H1 (cell line): ENCODE measurements at regions not wholly inside any gene's neighbourhood (a gene's known extent, or its start where the extent isn't known, plus 50 kb on each side); places are given as distances from the start of the nearest gene placed in this dataset.

Experiments
- CTCF ChIA-PET: fragments of 300-600 bp; sonication (Branson Sonifier 250); formaldehyde crosslinking; loops from one replicate; lab custom pipeline; 2021; ENCODE audit not compliant: partially characterized antibody; lab: Charles Lee
- POLR2A ChIA-PET: fragments of 300-600 bp; sonication (Branson Sonifier 250); formaldehyde crosslinking; loops from one replicate; lab custom pipeline; 2021; ENCODE audit warnings: inconsistent platforms; ENCODE audit not compliant: partially characterized antibody; lab: Charles Lee
- DNase-seq, 2 experiments: peaks; one replicate each; pipeline versions ENCODE4 v3.0.0 to v3.0.0-alpha.2; 2010 to 2022; ENCODE audit warnings: low spot score in 2 of 2, low read depth in 1 of 2, mixed read lengths in 1 of 2
- FAIRE-seq: peaks from 2 replicates; lab custom pipeline; 2011; peaks lifted over from hg19 to GRCh38; lab: Jason Lieb, UNC
- H2AFZ ChIP-seq: 2 replicates; pipeline ENCODE4 v1.8.1; 2012; ENCODE audit warnings: low read length, inconsistent platforms
- H2AK5ac ChIP-seq: 2 replicates; pipeline ENCODE4 v1.6.1; 2013; ENCODE audit warnings: low read depth, low read length
- H2BK120ac ChIP-seq: replicated peaks from 2 replicates; pipeline ENCODE3; 2013; ENCODE audit warnings: low read depth, low read length, inconsistent platforms
- H2BK12ac ChIP-seq: 2 replicates; pipeline ENCODE4 v1.6.1; 2013; ENCODE audit warnings: low read depth, low read length
- H2BK15ac ChIP-seq: 2 replicates; pipeline ENCODE4 v1.6.1; 2013; ENCODE audit warnings: low read length
- H2BK20ac ChIP-seq: 2 replicates; pipeline ENCODE4 v1.6.1; 2013; ENCODE audit warnings: low read length
- H2BK5ac ChIP-seq: 2 replicates; pipeline ENCODE4 v1.6.1; 2013; ENCODE audit warnings: low read depth, low read length
- H3K14ac ChIP-seq: 2 replicates; pipeline ENCODE4 v1.6.1; 2013; ENCODE audit warnings: inconsistent platforms; ENCODE audit not compliant: insufficient read length
- H3K18ac ChIP-seq: 2 replicates; pipeline ENCODE4 v1.6.1; 2013; ENCODE audit warnings: low read length; ENCODE audit errors: extremely low read depth
- H3K23ac ChIP-seq: 2 replicates; pipeline ENCODE4 v1.6.1; 2013; ENCODE audit warnings: inconsistent platforms; ENCODE audit not compliant: insufficient read length
- H3K23me2 ChIP-seq: 2 replicates; pipeline ENCODE4 v1.6.1; 2013; ENCODE audit warnings: low read depth, low read length
- H3K27ac ChIP-seq: 2 replicates; pipeline ENCODE4 v1.6.1; 2011; ENCODE audit warnings: low read depth, low read length, inconsistent platforms
- H3K27me3 ChIP-seq, 4 experiments: replicated peaks in 1 of 4; 1 replicate in 1 of 4; 2 replicates in 3 of 4; pipeline versions ENCODE4 v1.6.1 to v1.8.1; 2011 to 2013; ENCODE audit warnings: low read length in 3 of 4, mild to moderate bottlenecking in 3 of 4, inconsistent platforms in 2 of 4, mixed read lengths in 2 of 4, moderate library complexity in 1 of 4; ENCODE audit not compliant: control insufficient read depth in 3 of 4, insufficient read depth in 3 of 4; ENCODE audit errors: extremely low read depth in 1 of 4
- H3K36me3 ChIP-seq, 4 experiments: 2 replicates each; pipeline versions ENCODE4 v1.6.1 to v1.8.1; 2011 to 2013; ENCODE audit warnings: mild to moderate bottlenecking in 4 of 4, low read length in 3 of 4, moderate library complexity in 2 of 4, control low read depth in 1 of 4, inconsistent platforms in 1 of 4; ENCODE audit not compliant: insufficient read depth in 4 of 4, control insufficient read depth in 2 of 4
- H3K4ac ChIP-seq: replicated peaks from 2 replicates; pipeline ENCODE3; 2013; ENCODE audit warnings: low read length, low read depth, mixed read lengths, inconsistent platforms; ENCODE audit not compliant: insufficient read length
- H3K4me1 ChIP-seq, 4 experiments: replicated peaks in 1 of 4; 1 replicate in 1 of 4; 2 replicates in 3 of 4; pipeline versions ENCODE4 v1.6.1 to v1.8.1; 2011 to 2013; ENCODE audit warnings: low read length in 3 of 4, inconsistent platforms in 2 of 4, mixed read lengths in 1 of 4; ENCODE audit not compliant: insufficient read depth in 4 of 4, control insufficient read depth in 3 of 4
- H3K4me2 ChIP-seq, 2 experiments: 2 replicates each; pipeline versions ENCODE4 v1.6.1 to v1.8.1; 2011 to 2013; ENCODE audit warnings: low read depth in 2 of 2, low read length in 2 of 2, control low read depth in 1 of 2, inconsistent platforms in 1 of 2, mild to moderate bottlenecking in 1 of 2; ENCODE audit not compliant: insufficient read depth in 1 of 2
- H3K4me3 ChIP-seq, 4 experiments: fragments of 200-600, 300-600 bp in 1 of 4; sonication (generic), shearing (Covaris generic), sonication (Bioruptor Twin) in 1 of 4; 2 replicates each; pipeline versions ENCODE4 v1.5.1 to v1.8.1; 2011 to 2016; ENCODE audit warnings: low read length in 4 of 4, low read depth in 3 of 4, control low read depth in 2 of 4, inconsistent platforms in 2 of 4, mild to moderate bottlenecking in 2 of 4, mixed read lengths in 1 of 4, moderate library complexity in 1 of 4; ENCODE audit not compliant: insufficient read depth in 2 of 4; ENCODE audit errors: extremely low read depth in 1 of 4
- H3K56ac ChIP-seq: replicated peaks from 2 replicates; pipeline ENCODE3; 2013; ENCODE audit warnings: low read depth, mild to moderate bottlenecking, mixed read lengths, low read length, inconsistent platforms; ENCODE audit not compliant: insufficient read length
- H3K79me1 ChIP-seq: 2 replicates; pipeline ENCODE4 v1.6.1; 2013; ENCODE audit warnings: low read depth, low read length, control low read depth
- H3K79me2 ChIP-seq, 2 experiments: 2 replicates each; pipeline versions ENCODE4 v1.6.1 to v1.8.1; 2012 to 2013; ENCODE audit warnings: low read length in 2 of 2, mild to moderate bottlenecking in 2 of 2, inconsistent platforms in 1 of 2; ENCODE audit not compliant: insufficient read depth in 2 of 2, control insufficient read depth in 1 of 2
- H3K9ac ChIP-seq, 4 experiments: replicated peaks in 1 of 4; 1 replicate in 1 of 4; 2 replicates in 3 of 4; pipeline versions ENCODE4 v1.6.1 to v1.8.1; 2011 to 2013; ENCODE audit warnings: low read depth in 3 of 4, low read length in 3 of 4, control low read depth in 2 of 4, mild to moderate bottlenecking in 2 of 4, moderate library complexity in 2 of 4, inconsistent platforms in 1 of 4; ENCODE audit errors: extremely low read depth in 1 of 4
- H3K9me3 ChIP-seq, 2 experiments: 2 replicates each; pipeline versions ENCODE4 v1.6.1 to v1.8.1; 2012 to 2013; ENCODE audit warnings: mild to moderate bottlenecking in 2 of 2, moderate library complexity in 2 of 2, control low read depth in 1 of 2, inconsistent platforms in 1 of 2, low read depth in 1 of 2, low read length in 1 of 2, mixed read lengths in 1 of 2; ENCODE audit not compliant: insufficient read depth in 2 of 2
- H4K20me1 ChIP-seq, 2 experiments: replicated peaks in 1 of 2; 2 replicates each; pipeline versions ENCODE3 to v1.8.1; 2011 to 2013; ENCODE audit warnings: inconsistent platforms in 2 of 2, low read length in 2 of 2, mild to moderate bottlenecking in 1 of 2; ENCODE audit not compliant: insufficient read depth in 2 of 2, control insufficient read depth in 1 of 2
- H4K5ac ChIP-seq: 2 replicates; pipeline ENCODE4 v1.6.1; 2013; ENCODE audit warnings: low read length, low read depth, mixed read lengths, inconsistent platforms; ENCODE audit not compliant: insufficient read length
- H4K8ac ChIP-seq: 2 replicates; pipeline ENCODE4 v1.8.0; 2013; ENCODE audit warnings: mild to moderate bottlenecking, moderate library complexity, low read length, inconsistent platforms; ENCODE audit not compliant: insufficient read depth; ENCODE audit errors: extremely low read depth
- H4K91ac ChIP-seq: replicated peaks from 2 replicates; pipeline ENCODE3; 2013; ENCODE audit warnings: low read length, mixed read lengths, inconsistent platforms; ENCODE audit not compliant: insufficient read length
- CREB1 ChIP-seq: IDR thresholded peaks from 2 replicates; pipeline ENCODE4 v1.6.1; 2012; ENCODE audit warnings: inconsistent platforms
- JUN ChIP-seq: IDR thresholded peaks from 2 replicates; pipeline ENCODE4 v1.6.1; 2011; ENCODE audit warnings: low read depth, mild to moderate bottlenecking, improper control_type of control experiment, low read length
- NANOG ChIP-seq: IDR thresholded peaks from 2 replicates; pipeline ENCODE4 v1.6.1; 2011; ENCODE audit warnings: low read length, low read depth, mild to moderate bottlenecking, inconsistent platforms; ENCODE audit not compliant: insufficient read depth, poor library complexity, severe bottlenecking
- RXRA ChIP-seq: IDR thresholded peaks from 2 replicates; pipeline ENCODE4 v1.6.1; 2011; ENCODE audit warnings: low read depth, mild to moderate bottlenecking, low read length, moderate library complexity; ENCODE audit not compliant: insufficient read depth
- TAF1 ChIP-seq: IDR thresholded peaks from 2 replicates; pipeline ENCODE4 v1.6.1; 2011; ENCODE audit warnings: mild to moderate bottlenecking, low read depth, low read length
- USF2 ChIP-seq: IDR thresholded peaks from 2 replicates; pipeline ENCODE4 v1.6.1; 2011; ENCODE audit warnings: low read length, improper control_type of control experiment
- whole genome bisulfite sequencing, 2 experiments: shearing (Covaris generic) in 1 of 2; methylation state at CpG; one replicate each; pipeline versions ENCODE4 v1.1.6 to v1.1.7; 2013 to 2015; ENCODE audit warnings: low lambda C conversion rate in 2 of 2, mixed read lengths in 2 of 2, inconsistent platforms in 1 of 2, low coverage in 1 of 2, missing lambda C conversion rate in 1 of 2; ENCODE audit not compliant: insufficient replicate concordance in 2 of 2, insufficient coverage in 1 of 2, insufficient read length in 1 of 2; ENCODE audit errors: extremely low coverage in 1 of 2, missing lambda C conversion rate in 1 of 2; 5-methylcytosine and 5-hydroxymethylcytosine counted together

- no peak overlapping the region for H3K27ac ChIP-seq
- no peak overlapping the region for H3K23ac ChIP-seq
- H4K8ac ChIP-seq: no peak overlapping the region
- CTCF ChIA-PET: interaction anchor here (0.9 to 2.5 kb wide), 4 partner anchors 9 to 205 kb away, joined by 3 to 16 read pairs (median 6); no protein-coding TSS in a partner anchor
- no peak overlapping the region for H3K4me3 ChIP-seq
- no peak overlapping the region for H4K5ac ChIP-seq
- no peak overlapping the region for H4K91ac ChIP-seq
- H3K4me2 ChIP-seq: no peak overlapping the region
- no peak overlapping the region for H3K18ac ChIP-seq
- no peak overlapping the region for H3K56ac ChIP-seq
- 78% methylated on average over 1 of the region's 1 CpG; no CpG with 5 or more reads in 1 of the 2 experiments for WGBS, 2 experiments
- TF ChIP-seq JUN: no peak
- TF ChIP-seq TAF1: no peak
- 0 out of 2 replicates have a peak, but pooled peaks have one; percentile 40 for TF ChIP-seq USF2
- TF ChIP-seq NANOG: no peak
- no peak for TF ChIP-seq CREB1
- no peak for TF ChIP-seq RXRA
- TF ChIP-seq, all 59 proteins: peak for 1
- Histone ChIP-seq H2BK5ac (no peak overlapping the region), H3K79me2 (no peaks in the 10 kb centered on the region), H2AK5ac (no peak overlapping the region), H3K79me1 (no peaks in the 10 kb centered on the region), H3K27me3 (no peaks in the 10 kb centered on the region), H3K36me3 (no peaks in the 10 kb centered on the region), H4K20me1 (no peaks in the 10 kb centered on the region), H3K4me1 (peaks cover 0 to 5% (median 3%) of the 10 kb centered on the region in 4 experiments; a peak in 1 of 7 replicates), H2BK15ac (no peak overlapping the region), H3K14ac (no peak overlapping the region), H2AFZ (no peak overlapping the region), H3K9me3 (no peaks in the 10 kb centered on the region), H3K4ac (no peak overlapping the region), H3K9ac (no peak overlapping the region), H2BK12ac (no peak overlapping the region), H3K23me2 (no peaks in the 10 kb centered on the region), H2BK120ac (no peak overlapping the region), H2BK20ac (no peak overlapping the region)
- POLR2A ChIA-PET: no interaction called here
- DNase-seq (no peak), FAIRE-seq (no peak)
Observed at GRCh38 chr16:55248058-55248457, 75.9 kb upstream of the IRX6 start.
